HFF-Myc (cell line): ENCODE measurements at regions not wholly inside any gene's neighbourhood (a gene's known extent, or its start where the extent isn't known, plus 50 kb on each side); places are given as distances from the start of the nearest gene placed in this dataset.

ENCODE experiments used
- DNase-seq: peaks from one replicate; pipeline ENCODE4 v3.0.0-alpha.2; 2011; ENCODE audit warnings: low read depth; ENCODE audit errors: extremely low read depth
- H3K4me3 ChIP-seq: replicated peaks from 2 replicates; pipeline ENCODE4 v1.5.1; 2011; ENCODE audit warnings: low read depth, mild to moderate bottlenecking, control low read depth, low read length
- TF ChIP-seq, protein P1 (sequence below): IDR thresholded peaks from 2 replicates; pipeline ENCODE4 v1.5.1; 2012; ENCODE audit warnings: mild to moderate bottlenecking, low read depth, low read length, control low read depth; ENCODE audit errors: missing control alignments

DNA sequence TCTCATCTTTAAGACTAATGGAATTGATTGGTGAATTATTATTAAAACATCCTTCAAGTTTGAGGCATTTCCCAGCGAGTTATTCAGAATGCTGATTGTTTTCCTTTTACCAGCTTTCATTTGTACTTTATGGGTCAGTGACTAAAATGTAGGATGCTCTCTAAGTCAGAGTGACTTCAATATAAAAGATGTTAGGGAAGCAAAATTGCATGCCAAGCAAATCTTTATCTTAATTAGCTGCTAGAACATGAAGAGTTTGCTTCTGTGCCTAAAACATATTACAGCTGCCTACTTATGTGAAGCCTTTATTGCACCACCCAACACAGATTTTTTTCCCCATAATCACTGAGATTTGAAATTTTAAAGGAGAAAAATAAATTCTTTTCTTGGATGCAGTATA lies 79.8 kb upstream of the CYYR1 start:
- no peak for DNase-seq
- no peak overlapping the region for H3K4me3 ChIP-seq
- TF ChIP-seq, protein P1, sequence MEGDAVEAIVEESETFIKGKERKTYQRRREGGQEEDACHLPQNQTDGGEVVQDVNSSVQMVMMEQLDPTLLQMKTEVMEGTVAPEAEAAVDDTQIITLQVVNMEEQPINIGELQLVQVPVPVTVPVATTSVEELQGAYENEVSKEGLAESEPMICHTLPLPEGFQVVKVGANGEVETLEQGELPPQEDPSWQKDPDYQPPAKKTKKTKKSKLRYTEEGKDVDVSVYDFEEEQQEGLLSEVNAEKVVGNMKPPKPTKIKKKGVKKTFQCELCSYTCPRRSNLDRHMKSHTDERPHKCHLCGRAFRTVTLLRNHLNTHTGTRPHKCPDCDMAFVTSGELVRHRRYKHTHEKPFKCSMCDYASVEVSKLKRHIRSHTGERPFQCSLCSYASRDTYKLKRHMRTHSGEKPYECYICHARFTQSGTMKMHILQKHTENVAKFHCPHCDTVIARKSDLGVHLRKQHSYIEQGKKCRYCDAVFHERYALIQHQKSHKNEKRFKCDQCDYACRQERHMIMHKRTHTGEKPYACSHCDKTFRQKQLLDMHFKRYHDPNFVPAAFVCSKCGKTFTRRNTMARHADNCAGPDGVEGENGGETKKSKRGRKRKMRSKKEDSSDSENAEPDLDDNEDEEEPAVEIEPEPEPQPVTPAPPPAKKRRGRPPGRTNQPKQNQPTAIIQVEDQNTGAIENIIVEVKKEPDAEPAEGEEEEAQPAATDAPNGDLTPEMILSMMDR = no peak

DNA sequence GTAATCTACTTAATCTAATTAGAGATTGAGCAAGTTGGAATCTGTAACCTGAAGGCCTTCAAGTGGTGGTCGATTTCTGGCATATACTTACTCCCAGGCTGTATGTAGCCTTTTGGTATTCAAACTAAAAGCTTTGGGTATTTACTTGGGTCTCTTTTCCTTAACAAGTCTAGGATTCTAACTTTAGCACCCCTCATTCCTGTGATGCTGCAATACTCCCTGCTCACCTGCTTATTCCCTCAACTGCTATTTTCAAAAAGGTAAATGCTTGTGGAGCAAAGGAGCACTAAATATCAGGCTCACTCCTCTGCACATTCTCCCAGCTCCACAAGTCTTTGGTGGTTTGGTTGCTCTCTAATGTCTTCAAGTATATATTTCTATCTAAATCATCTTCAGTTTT lies 68.0 kb upstream of the CYYR1 start:
- TF ChIP-seq, protein P1 = no peak
- H3K4me3 ChIP-seq = no peak overlapping the region
- DNase-seq = no peak

DNA sequence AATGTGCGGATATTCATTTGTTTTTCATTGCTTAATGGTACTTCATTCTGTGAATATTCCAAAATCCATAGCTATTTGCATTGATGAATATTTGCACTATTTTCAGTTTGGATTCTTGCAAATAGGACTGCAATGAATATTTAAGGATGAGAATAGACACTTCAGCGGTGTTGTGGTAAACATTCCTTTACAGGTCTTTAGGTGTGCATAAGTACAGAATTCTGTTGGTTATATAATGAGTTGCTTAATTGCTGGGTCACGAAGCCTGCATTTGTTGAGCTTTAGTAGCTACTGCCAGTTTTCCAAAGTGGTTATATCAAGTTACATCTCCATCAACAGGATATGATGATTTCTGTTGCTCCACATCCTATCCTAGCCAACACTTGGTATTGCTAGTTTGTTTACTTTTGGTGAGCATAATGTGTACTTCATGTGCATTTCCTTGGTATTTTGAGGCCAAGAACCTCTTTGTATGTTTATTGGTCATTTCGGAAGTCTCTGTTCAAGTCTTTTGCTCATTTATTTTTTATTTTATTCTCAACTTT lies 64.2 kb upstream of the CYYR1 start:
- TF ChIP-seq, protein P1 = no peak
- no peak overlapping the region for H3K4me3 ChIP-seq
- DNase-seq = no peak

DNA sequence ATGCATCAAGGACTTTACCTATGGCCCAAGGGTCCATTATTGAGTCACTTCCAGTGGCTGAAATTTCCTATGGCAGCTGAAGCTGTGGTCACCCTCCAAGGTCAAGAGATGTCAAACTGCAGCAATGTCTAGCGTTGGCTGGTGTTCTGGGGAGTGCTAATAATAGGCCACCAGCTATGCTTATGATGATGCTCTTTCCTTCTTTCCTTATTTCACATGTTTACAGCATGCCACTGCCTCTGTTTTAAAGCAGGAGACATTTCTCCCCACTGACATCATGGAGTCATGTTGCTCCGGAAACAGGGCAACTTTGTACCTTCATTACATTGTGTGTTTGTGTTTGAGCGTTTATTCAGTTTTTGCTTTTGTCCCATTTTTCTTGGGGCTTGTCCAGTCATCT lies 62.6 kb upstream of the CYYR1 start:
- H3K4me3 ChIP-seq = no peak overlapping the region
- TF ChIP-seq, protein P1 = no peak
- DNase-seq = no peak

DNA sequence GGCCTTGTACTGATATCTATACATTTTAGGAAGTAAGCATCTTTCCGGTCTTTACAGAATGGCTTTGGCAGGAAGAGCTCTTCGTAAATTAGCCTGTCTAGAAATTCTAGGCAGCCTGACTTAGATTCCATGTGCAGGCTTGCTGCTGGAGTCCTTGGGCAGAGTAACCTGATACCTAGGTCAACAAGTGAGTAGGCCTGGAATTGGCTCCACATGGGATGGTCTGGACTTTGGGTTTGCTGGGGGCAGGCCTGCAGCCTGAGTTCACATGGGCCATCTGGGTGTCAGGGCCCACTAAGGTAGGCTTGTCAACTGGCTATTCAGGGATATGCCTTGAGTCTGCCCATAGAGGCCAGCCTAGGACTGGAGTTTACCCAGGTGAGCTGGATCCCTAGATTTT lies 59.6 kb upstream of the CYYR1 start:
- H3K4me3 ChIP-seq = no peak overlapping the region
- TF ChIP-seq, protein P1 = no peak
- DNase-seq = no peak

DNA sequence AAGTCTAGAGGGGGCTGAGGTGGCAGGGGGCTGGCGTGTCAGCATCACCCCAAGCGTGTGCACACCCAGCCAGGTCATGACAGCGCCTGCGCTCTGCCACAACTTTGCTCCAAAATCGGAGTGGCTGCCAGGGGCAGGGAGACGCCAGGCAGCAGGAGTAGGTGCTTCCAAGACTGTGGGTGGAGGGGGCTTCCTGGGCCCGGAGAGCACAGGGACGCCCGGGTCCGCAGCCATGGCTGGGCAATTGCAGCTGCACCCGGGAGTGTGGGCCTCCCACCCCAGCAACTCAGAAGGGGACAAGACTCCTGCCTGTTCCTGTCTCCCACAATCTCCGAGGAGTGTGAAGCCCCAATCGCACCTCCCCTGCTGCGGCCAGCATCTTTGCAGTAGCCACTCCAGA lies 53.1 kb upstream of the CYYR1 start:
- no peak overlapping the region for H3K4me3 ChIP-seq
- no peak for DNase-seq
- TF ChIP-seq, protein P1 = no peak

DNA sequence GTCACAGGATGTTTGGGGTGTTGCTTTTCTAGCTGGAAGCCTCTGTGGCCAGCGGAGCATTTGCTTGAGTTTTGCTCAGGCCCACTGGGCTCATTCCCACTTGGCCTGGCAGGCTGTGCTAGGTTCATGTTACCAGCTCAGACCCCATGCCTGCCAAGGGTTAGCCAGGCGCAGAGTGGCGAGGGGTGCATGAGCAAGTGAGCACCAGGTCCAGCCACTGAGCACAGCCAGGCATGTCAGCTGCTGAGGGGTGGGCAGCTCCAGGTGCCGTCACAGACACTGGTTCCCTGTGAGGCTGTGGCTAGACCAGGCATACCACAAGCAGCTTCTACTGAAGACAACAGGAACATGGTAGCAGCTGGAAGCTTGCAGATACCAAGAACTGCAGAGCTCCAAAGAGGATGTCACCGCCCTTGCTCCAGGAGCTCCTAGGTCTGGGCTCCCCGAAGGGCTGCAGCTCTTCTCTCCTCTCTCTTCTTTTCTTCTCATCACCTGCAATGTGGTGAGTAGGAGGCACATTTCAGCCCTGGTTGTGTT lies 52.0 kb upstream of the CYYR1 start:
- TF ChIP-seq, protein P1 = no peak
- H3K4me3 ChIP-seq = no peak overlapping the region
- no peak for DNase-seq
